GM12875 (cell line): ENCODE measurements at regions not wholly inside any gene's neighbourhood (a gene's known extent, or its start where the extent isn't known, plus 50 kb on each side); places are given as distances from the start of the nearest gene placed in this dataset.

Experiments used
- H3K4me3 ChIP-seq: one replicate; pipeline ENCODE4 v1.5.1; 2011; ENCODE audit warnings: low read depth, low read length, control low read depth
- TF ChIP-seq, protein P1 (sequence below): IDR thresholded peaks from 2 replicates; pipeline ENCODE4 v1.5.1; 2011; ENCODE audit warnings: low read depth, mild to moderate bottlenecking, control low read depth, inconsistent platforms, low read length, moderate library complexity, borderline replicate concordance; ENCODE audit not compliant: insufficient read depth

- TF ChIP-seq, protein P1, sequence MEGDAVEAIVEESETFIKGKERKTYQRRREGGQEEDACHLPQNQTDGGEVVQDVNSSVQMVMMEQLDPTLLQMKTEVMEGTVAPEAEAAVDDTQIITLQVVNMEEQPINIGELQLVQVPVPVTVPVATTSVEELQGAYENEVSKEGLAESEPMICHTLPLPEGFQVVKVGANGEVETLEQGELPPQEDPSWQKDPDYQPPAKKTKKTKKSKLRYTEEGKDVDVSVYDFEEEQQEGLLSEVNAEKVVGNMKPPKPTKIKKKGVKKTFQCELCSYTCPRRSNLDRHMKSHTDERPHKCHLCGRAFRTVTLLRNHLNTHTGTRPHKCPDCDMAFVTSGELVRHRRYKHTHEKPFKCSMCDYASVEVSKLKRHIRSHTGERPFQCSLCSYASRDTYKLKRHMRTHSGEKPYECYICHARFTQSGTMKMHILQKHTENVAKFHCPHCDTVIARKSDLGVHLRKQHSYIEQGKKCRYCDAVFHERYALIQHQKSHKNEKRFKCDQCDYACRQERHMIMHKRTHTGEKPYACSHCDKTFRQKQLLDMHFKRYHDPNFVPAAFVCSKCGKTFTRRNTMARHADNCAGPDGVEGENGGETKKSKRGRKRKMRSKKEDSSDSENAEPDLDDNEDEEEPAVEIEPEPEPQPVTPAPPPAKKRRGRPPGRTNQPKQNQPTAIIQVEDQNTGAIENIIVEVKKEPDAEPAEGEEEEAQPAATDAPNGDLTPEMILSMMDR: no peak
- H3K4me3 ChIP-seq: no peak overlapping the region
Observed at GRCh38 chr7:17422966-17423365, 124.5 kb downstream of the AHR start.

GRCh38 chr7:17427924-17428323, 129.5 kb downstream of the AHR start:
- TF ChIP-seq, protein P1: no peak

DNA sequence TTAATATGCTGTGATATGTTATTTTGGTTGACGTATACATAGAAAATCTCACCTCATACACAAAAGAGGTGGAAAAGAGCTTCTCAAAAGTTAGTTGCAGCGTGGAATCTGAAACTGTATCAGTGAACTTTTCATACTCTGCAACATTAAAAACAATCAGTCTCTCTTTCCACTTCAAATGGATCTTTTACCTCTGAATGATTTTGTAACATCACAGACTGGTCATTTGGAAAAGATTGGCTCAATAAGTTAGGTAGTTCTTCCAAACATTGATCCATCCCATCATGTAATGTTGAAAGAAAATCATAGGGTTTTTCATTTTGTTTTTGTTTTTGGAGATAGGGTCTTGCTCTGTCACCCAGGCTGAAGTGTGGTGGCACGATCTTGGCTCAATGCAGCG, 131.1 kb downstream of the AHR start:
- no peak overlapping the region for H3K4me3 ChIP-seq
- TF ChIP-seq, protein P1: no peak

More at GRCh38 chr7:17427924-17428323, 129.5 kb downstream of the AHR start:
- H3K4me3 ChIP-seq: no peak overlapping the region

GRCh38 chr7:17432793-17433192, 134.3 kb downstream of the AHR start:
- H3K4me3 ChIP-seq: no peak overlapping the region
- TF ChIP-seq, protein P1: no peak

DNA sequence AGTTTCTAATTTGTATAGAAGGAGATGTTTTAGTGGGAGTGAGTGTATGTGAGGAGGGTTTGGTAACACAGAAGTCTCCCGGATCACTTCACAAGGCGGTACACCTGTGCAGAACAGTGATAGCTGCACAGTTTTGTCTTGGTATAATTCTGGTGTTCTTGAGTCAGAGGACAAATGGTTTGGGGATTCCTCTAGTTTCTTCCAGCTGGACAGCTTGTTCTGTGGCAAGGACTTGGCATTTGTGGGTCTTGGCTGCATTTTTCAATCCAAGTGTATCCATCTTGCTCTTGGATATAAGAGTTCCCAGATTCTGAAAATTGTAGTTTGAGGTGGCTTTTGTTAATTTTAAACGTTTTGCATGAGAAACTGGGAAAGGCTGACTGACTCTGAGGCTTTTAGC, 135.7 kb downstream of the AHR start:
- H3K4me3 ChIP-seq: no peak overlapping the region
- TF ChIP-seq, protein P1: no peak

- H3K4me3 ChIP-seq: no peak overlapping the region
- TF ChIP-seq, protein P1: no peak
Observed at GRCh38 chr7:17434841-17435692, 136.6 kb downstream of the AHR start.

GRCh38 chr7:17436126-17436525, 137.7 kb downstream of the AHR start:
- TF ChIP-seq, protein P1: no peak
- no peak overlapping the region for H3K4me3 ChIP-seq
